HepG2 (cell line): ENCODE measurements at regions not wholly inside any gene's neighbourhood (a gene's known extent, or its start where the extent isn't known, plus 50 kb on each side); places are given as distances from the start of the nearest gene placed in this dataset.
"Not testable (repeated sequence)": the region's sequence is repeated elsewhere in the genome, so short reads cannot be mapped to it uniquely, and the experiment has no call there.

Experiments
- ASH2L ChIP-seq: fragments of 300-600, 200-600 bp; sonication (generic); IDR thresholded peaks from 2 replicates; pipeline ENCODE4 v1.7.0; 2017; ENCODE audit warnings: low read depth, mild to moderate bottlenecking, moderate library complexity, mixed read lengths, low read length; ENCODE audit not compliant: insufficient read length
- BHLHE40 ChIP-seq: IDR thresholded peaks from 2 replicates; pipeline ENCODE4 v1.6.1; 2011; ENCODE audit warnings: low read length, improper control_type of control experiment
- CTCF ChIP-seq: sonication (generic); formaldehyde crosslinking; IDR thresholded peaks from 2 replicates; pipeline ENCODE4 v1.5.0; 2020; ENCODE audit warnings: mild to moderate bottlenecking, missing genetic modification reagents, moderate library complexity
- HES4 ChIP-seq: sonication (generic); formaldehyde crosslinking; IDR thresholded peaks from 2 replicates; pipeline ENCODE4 v1.9.0; 2021; ENCODE audit warnings: mild to moderate bottlenecking, missing genetic modification reagents, borderline replicate concordance
- HIVEP1 ChIP-seq: sonication (generic); formaldehyde crosslinking; IDR thresholded peaks from 2 replicates; pipeline ENCODE4 v1.4.0; 2020; ENCODE audit warnings: mild to moderate bottlenecking, missing genetic modification reagents
- KLF16 ChIP-seq, 2 experiments: sonication (generic) in 1 of 2; formaldehyde crosslinking in 1 of 2; IDR thresholded peaks; 2 replicates each; pipeline versions ENCODE4 v1.6.1 to v1.8.0; 2016 to 2023; ENCODE audit warnings: missing genetic modification reagents in 2 of 2, missing compliant biosample characterization in 1 of 2
- NR2F1 ChIP-seq, 2 experiments: fragments of 450-650 bp in 1 of 2; formaldehyde crosslinking in 1 of 2; IDR thresholded peaks; 2 replicates each; pipeline versions ENCODE4 v1.5.0 to v1.6.1; 2016 to 2020; ENCODE audit warnings: mild to moderate bottlenecking in 1 of 2, missing compliant biosample characterization in 1 of 2, missing genetic modification reagents in 1 of 2, moderate library complexity in 1 of 2
- PRDM15 ChIP-seq: sonication (generic); formaldehyde crosslinking; IDR thresholded peaks from 2 replicates; pipeline ENCODE4 v1.4.0; 2020; ENCODE audit warnings: missing genetic modification reagents
- RXRA ChIP-seq: sonication (generic); formaldehyde crosslinking; IDR thresholded peaks from 2 replicates; pipeline ENCODE4 v1.5.1; 2020; ENCODE audit warnings: missing genetic modification reagents
- TARDBP ChIP-seq: sonication (generic); formaldehyde crosslinking; IDR thresholded peaks from 2 replicates; pipeline ENCODE4 v1.8.0; 2022; ENCODE audit warnings: mild to moderate bottlenecking, missing genetic modification reagents
- ZNF773 ChIP-seq: sonication (generic); formaldehyde crosslinking; IDR thresholded peaks from 2 replicates; pipeline ENCODE4 v1.4.0; 2020; ENCODE audit warnings: missing genetic modification reagents, borderline replicate concordance
- ZSCAN9 ChIP-seq: IDR thresholded peaks from 2 replicates; pipeline ENCODE4 v1.6.1; 2016; ENCODE audit warnings: borderline replicate concordance
- TF ChIP-seq, protein P1 (sequence below): sonication (generic); formaldehyde crosslinking; conservative IDR thresholded peaks from 2 replicates; pipeline ENCODE4 v1.4.0; 2020; ENCODE audit warnings: missing genetic modification reagents

DNA sequence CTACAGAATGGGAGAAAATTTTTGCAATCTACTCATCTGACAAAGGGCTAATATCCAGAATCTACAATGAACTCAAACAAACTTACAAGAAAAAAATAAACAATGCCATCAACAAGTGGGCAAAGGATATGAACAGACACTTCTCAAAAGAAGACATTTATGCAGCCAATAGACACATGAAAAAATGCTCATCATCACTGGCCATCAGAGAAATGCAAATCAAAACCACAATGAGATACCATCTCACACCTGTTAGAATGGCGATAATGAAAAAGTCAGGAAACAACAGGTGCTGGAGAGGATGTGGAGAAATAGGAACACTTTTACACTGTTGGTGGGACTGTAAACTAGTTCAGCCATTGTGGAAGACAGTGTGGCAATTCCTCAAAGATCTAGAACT is 60.3 kb upstream of the XAGE2 start:
- not testable (repeated sequence) for TF ChIP-seq NR2F1 (CRISPR knock-in tag; IDR thresholded peaks at IDR 0.05); CTCF; KLF16 (CRISPR knock-in tag; IDR thresholded peaks at IDR 0.05); ZNF773; BHLHE40; ZSCAN9 (CRISPR knock-in tag); PRDM15 (CRISPR knock-in tag); HIVEP1 (CRISPR knock-in tag); TARDBP (CRISPR knock-in tag); RXRA (CRISPR knock-in tag); ASH2L; HES4 (CRISPR knock-in tag)
- TF ChIP-seq, protein P1, sequence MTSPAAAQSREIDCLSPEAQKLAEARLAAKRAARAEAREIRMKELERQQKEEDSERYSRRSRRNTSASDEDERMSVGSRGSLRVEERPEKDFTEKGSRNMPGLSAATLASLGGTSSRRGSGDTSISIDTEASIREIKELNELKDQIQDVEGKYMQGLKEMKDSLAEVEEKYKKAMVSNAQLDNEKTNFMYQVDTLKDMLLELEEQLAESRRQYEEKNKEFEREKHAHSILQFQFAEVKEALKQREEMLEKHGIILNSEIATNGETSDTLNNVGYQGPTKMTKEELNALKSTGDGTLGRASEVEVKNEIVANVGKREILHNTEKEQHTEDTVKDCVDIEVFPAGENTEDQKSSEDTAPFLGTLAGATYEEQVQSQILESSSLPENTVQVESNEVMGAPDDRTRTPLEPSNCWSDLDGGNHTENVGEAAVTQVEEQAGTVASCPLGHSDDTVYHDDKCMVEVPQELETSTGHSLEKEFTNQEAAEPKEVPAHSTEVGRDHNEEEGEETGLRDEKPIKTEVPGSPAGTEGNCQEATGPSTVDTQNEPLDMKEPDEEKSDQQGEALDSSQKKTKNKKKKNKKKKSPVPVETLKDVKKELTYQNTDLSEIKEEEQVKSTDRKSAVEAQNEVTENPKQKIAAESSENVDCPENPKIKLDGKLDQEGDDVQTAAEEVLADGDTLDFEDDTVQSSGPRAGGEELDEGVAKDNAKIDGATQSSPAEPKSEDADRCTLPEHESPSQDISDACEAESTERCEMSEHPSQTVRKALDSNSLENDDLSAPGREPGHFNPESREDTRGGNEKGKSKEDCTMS (CRISPR knock-in tag) = not testable (repeated sequence)
